ENCODE measurements at regions not wholly inside any gene's neighbourhood (a gene's known extent, or its start where the extent isn't known, plus 50 kb on each side); places are given as distances from the start of the nearest gene placed in this dataset.

DNA sequence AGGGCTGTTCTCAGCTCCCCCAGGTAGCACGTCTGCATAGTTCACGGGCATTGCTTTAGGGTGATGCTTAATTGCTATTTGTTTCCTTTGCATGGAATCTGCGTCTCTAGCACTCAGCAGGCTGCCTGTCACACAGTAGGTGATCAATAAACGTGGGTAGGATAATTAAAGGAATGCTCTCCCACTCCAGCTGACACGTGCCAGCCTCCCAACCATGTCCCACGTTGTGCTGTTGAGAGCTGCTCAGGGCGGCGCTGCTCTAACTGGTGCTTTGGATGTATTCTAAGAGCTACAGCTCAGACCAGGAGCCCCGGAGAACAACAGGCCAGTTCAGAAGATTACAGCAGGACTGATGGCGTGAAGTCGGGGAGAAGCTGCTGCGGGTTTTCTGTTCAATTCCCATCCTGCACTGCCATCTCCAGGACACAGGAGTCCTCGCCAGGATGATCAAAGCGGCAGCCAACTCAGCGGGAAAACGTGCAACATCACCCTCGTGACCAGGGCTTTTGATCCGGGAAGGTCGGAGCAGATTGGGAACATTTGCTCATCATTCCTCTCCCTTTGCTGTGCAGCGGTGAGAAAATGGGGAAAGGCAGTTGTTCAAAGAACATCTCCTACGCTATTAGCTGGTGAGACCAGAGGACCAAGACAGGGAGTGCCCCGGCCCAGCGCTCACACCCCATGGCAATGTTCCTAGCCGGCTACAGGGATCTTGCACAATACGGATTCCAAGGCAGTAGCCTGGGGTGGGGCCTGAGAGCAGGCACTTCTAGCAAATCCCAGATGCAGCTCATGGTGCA, 50.5 kb upstream of the FOXK1 start:
- H3K9me3 ChIP-seq (ENCODE audit: control insufficient read depth, insufficient read depth, low read depth, low read length) = no peaks in the 10 kb centered on the region
- CTCF ChIA-PET = interaction anchor here (0.6 to 2.4 kb wide), 20 partner anchors 10 to 1925 kb away, joined by 3 to 17 read pairs (median 4); no protein-coding TSS in a partner anchor
- H3K36me3 ChIP-seq (ENCODE audit: control insufficient read depth in 2 of 2, insufficient read depth in 1 of 2, low read length in 2 of 2) = no peaks in the 10 kb centered on the region
- H3K4me1 ChIP-seq (ENCODE audit: control insufficient read depth, insufficient read depth, low read length) = no peaks in the 10 kb centered on the region
- H3K27ac ChIP-seq (ENCODE audit: extremely low read depth, low read depth, low read length) = no peak overlapping the region
- H3K4me3 ChIP-seq (ENCODE audit: low read depth, low read length) = no peak overlapping the region
- POLR2A ChIA-PET = interaction anchor here (0.8 to 0.9 kb wide), 2 partner anchors 10 to 144 kb away, joined by 3 read pairs; partner anchors contain the start of gene AP5Z1
- TF ChIP-seq KLF8 (tag by site-specific recombination; IDR thresholded peaks at IDR 0.05) (no peak), ZNF433 (tag by site-specific recombination; IDR thresholded peaks at IDR 0.05; ENCODE audit: low read depth) (no peak), ZNF174 (tag by site-specific recombination; IDR thresholded peaks at IDR 0.05) (no peak), ZNF785 (tag by site-specific recombination; IDR thresholded peaks at IDR 0.05) (no peak), GLI2 (tag by site-specific recombination; IDR thresholded peaks at IDR 0.05; ENCODE audit: borderline replicate concordance, low read depth) (no peak), KLF10 (tag by site-specific recombination; IDR thresholded peaks at IDR 0.05) (no peak), TRIM28 (IDR thresholded peaks at IDR 0.05; ENCODE audit: borderline replicate concordance, low read length) (no peak), ZNF670 (tag by site-specific recombination; IDR thresholded peaks at IDR 0.05; ENCODE audit: low read depth) (no peak), ZNF274 (IDR thresholded peaks at IDR 0.05; ENCODE audit: low read length) (no peak), ZNF274 (tag by site-specific recombination; IDR thresholded peaks at IDR 0.05; ENCODE audit: borderline replicate concordance) (no peak), ZNF24 (tag by site-specific recombination; IDR thresholded peaks at IDR 0.05) (no peak), ZNF777 (tag by site-specific recombination; IDR thresholded peaks at IDR 0.05; ENCODE audit: borderline replicate concordance) (no peak), ZSCAN16 (tag by site-specific recombination; IDR thresholded peaks at IDR 0.05) (no peak), ZFHX2 (tag by site-specific recombination; conservative IDR thresholded peaks at IDR 0.05) (0 out of 2 replicates have a peak, but pooled peaks have one; percentile 14), ZNF629 (tag by site-specific recombination; IDR thresholded peaks at IDR 0.05) (no peak), ZNF335 (tag by site-specific recombination; conservative IDR thresholded peaks at IDR 0.05) (peak; percentile 95), ZNF76 (tag by site-specific recombination; IDR thresholded peaks at IDR 0.05; ENCODE audit: borderline replicate concordance, low read depth) (no peak), SCRT1 (tag by site-specific recombination; IDR thresholded peaks at IDR 0.05; ENCODE audit: borderline replicate concordance) (no peak), ZNF416 (tag by site-specific recombination; IDR thresholded peaks at IDR 0.05) (no peak), ZNF211 (tag by site-specific recombination; IDR thresholded peaks at IDR 0.05; ENCODE audit: low read depth) (no peak), ZNF837 (tag by site-specific recombination; IDR thresholded peaks at IDR 0.05) (no peak), ZNF426 (tag by site-specific recombination; IDR thresholded peaks at IDR 0.05) (no peak)
- TF ChIP-seq, protein P1, sequence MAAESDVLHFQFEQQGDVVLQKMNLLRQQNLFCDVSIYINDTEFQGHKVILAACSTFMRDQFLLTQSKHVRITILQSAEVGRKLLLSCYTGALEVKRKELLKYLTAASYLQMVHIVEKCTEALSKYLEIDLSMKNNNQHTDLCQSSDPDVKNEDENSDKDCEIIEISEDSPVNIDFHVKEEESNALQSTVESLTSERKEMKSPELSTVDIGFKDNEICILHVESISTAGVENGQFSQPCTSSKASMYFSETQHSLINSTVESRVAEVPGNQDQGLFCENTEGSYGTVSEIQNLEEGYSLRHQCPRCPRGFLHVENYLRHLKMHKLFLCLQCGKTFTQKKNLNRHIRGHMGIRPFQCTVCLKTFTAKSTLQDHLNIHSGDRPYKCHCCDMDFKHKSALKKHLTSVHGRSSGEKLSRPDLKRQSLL (tag by site-specific recombination; IDR thresholded peaks at IDR 0.05) = no peak
- TF ChIP-seq, protein P2, sequence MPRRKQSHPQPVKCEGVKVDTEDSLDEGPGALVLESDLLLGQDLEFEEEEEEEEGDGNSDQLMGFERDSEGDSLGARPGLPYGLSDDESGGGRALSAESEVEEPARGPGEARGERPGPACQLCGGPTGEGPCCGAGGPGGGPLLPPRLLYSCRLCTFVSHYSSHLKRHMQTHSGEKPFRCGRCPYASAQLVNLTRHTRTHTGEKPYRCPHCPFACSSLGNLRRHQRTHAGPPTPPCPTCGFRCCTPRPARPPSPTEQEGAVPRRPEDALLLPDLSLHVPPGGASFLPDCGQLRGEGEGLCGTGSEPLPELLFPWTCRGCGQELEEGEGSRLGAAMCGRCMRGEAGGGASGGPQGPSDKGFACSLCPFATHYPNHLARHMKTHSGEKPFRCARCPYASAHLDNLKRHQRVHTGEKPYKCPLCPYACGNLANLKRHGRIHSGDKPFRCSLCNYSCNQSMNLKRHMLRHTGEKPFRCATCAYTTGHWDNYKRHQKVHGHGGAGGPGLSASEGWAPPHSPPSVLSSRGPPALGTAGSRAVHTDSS (tag by site-specific recombination; IDR thresholded peaks at IDR 0.05) = no peak
- TF ChIP-seq, protein P3, sequence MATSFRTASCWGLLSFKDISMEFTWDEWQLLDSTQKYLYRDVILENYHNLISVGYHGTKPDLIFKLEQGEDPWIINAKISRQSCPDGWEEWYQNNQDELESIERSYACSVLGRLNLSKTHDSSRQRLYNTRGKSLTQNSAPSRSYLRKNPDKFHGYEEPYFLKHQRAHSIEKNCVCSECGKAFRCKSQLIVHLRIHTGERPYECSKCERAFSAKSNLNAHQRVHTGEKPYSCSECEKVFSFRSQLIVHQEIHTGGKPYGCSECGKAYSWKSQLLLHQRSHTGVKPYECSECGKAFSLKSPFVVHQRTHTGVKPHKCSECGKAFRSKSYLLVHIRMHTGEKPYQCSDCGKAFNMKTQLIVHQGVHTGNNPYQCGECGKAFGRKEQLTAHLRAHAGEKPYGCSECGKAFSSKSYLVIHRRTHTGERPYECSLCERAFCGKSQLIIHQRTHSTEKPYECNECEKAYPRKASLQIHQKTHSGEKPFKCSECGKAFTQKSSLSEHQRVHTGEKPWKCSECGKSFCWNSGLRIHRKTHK (tag by site-specific recombination; IDR thresholded peaks at IDR 0.05) = no peak
- TF ChIP-seq, protein P4, sequence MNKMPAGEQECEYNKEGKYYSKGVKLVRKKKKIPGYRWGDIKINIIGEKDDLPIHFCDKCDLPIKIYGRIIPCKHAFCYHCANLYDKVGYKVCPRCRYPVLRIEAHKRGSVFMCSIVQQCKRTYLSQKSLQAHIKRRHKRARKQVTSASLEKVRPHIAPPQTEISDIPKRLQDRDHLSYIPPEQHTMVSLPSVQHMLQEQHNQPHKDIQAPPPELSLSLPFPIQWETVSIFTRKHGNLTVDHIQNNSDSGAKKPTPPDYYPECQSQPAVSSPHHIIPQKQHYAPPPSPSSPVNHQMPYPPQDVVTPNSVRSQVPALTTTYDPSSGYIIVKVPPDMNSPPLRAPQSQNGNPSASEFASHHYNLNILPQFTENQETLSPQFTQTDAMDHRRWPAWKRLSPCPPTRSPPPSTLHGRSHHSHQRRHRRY (tag by site-specific recombination; IDR thresholded peaks at IDR 0.05) = no peak
- TF ChIP-seq, protein P5, sequence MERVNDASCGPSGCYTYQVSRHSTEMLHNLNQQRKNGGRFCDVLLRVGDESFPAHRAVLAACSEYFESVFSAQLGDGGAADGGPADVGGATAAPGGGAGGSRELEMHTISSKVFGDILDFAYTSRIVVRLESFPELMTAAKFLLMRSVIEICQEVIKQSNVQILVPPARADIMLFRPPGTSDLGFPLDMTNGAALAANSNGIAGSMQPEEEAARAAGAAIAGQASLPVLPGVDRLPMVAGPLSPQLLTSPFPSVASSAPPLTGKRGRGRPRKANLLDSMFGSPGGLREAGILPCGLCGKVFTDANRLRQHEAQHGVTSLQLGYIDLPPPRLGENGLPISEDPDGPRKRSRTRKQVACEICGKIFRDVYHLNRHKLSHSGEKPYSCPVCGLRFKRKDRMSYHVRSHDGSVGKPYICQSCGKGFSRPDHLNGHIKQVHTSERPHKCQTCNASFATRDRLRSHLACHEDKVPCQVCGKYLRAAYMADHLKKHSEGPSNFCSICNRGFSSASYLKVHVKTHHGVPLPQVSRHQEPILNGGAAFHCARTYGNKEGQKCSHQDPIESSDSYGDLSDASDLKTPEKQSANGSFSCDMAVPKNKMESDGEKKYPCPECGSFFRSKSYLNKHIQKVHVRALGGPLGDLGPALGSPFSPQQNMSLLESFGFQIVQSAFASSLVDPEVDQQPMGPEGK (tag by site-specific recombination; IDR thresholded peaks at IDR 0.05) = no peak
- TF ChIP-seq, protein P6, sequence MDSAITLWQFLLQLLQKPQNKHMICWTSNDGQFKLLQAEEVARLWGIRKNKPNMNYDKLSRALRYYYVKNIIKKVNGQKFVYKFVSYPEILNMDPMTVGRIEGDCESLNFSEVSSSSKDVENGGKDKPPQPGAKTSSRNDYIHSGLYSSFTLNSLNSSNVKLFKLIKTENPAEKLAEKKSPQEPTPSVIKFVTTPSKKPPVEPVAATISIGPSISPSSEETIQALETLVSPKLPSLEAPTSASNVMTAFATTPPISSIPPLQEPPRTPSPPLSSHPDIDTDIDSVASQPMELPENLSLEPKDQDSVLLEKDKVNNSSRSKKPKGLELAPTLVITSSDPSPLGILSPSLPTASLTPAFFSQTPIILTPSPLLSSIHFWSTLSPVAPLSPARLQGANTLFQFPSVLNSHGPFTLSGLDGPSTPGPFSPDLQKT (IDR thresholded peaks at IDR 0.05; ENCODE audit: borderline replicate concordance, low read depth, low read length) = no peak

Data from HEK293 (cell line).